B cell (primary cell): ENCODE measurements at regions not wholly inside any gene's neighbourhood (a gene's known extent, or its start where the extent isn't known, plus 50 kb on each side); places are given as distances from the start of the nearest gene placed in this dataset.

Experiments
- ATAC-seq: fragments of 200-7000 bp; cut with Tn5 transposase; one replicate; pipeline ENCODE4 v1.10.0; 2021; ENCODE audit warnings: low read depth, mild to moderate bottlenecking, moderate number of reproducible peaks, moderate library complexity
- CTCF ChIA-PET: fragments of 350-600 bp; sonication (Branson Sonifier 250); formaldehyde crosslinking; loops from one replicate; lab custom pipeline; 2021; ENCODE audit warnings: antibody characterized with exemption, inconsistent platforms; lab: Charles Lee
- POLR2A ChIA-PET: fragments of 350-600 bp; sonication (Branson Sonifier 250); formaldehyde crosslinking; loops from one replicate; lab custom pipeline; 2021; ENCODE audit warnings: antibody characterized with exemption; lab: Charles Lee
- DNase-seq: peaks from one replicate; pipeline ENCODE4 v3.0.0; 2013
- H2AFZ ChIP-seq: 2 replicates; pipeline ENCODE4 v1.6.1; 2012; ENCODE audit warnings: mild to moderate bottlenecking, low read depth, low read length; ENCODE audit not compliant: insufficient read depth, poor library complexity, severe bottlenecking
- H3K27ac ChIP-seq, 2 donors: 1 replicate in 1 of 2; 2 replicates in 1 of 2; pipeline ENCODE4 v1.5.1; 2012 to 2013; ENCODE audit warnings: low read length in 2 of 2, mild to moderate bottlenecking in 2 of 2, moderate library complexity in 1 of 2
- H3K27me3 ChIP-seq, 4 experiments: fragments of 200-600 bp in 1 of 4; sonication (generic) in 1 of 4; replicated peaks in 1 of 4; 1 replicate in 2 of 4; 2 replicates in 2 of 4; pipeline versions ENCODE4 v1.6.1 to v1.7.0; 2013 to 2016; ENCODE audit warnings: low read length in 3 of 4, mild to moderate bottlenecking in 2 of 4, mixed read lengths in 1 of 4, moderate library complexity in 1 of 4; ENCODE audit not compliant: insufficient read depth in 4 of 4, control insufficient read depth in 3 of 4; ENCODE audit errors: control extremely low read depth in 1 of 4
- H3K36me3 ChIP-seq, 2 experiments: replicated peaks in 1 of 2; 1 replicate in 1 of 2; 2 replicates in 1 of 2; pipeline versions ENCODE4 v1.6.1 to v1.7.1; 2013; ENCODE audit warnings: low read length in 1 of 2; ENCODE audit not compliant: insufficient read depth in 2 of 2, control insufficient read depth in 1 of 2; ENCODE audit errors: control extremely low read depth in 1 of 2, extremely low read depth in 1 of 2
- H3K4me1 ChIP-seq, 2 donors: fragments of 200-600 bp in 1 of 2; sonication (generic) in 1 of 2; 1 replicate in 1 of 2; 2 replicates in 1 of 2; pipeline versions ENCODE4 v1.5.1 to v1.6.1; 2013 to 2017; ENCODE audit warnings: low read length in 2 of 2; ENCODE audit not compliant: control insufficient read depth in 2 of 2, insufficient read depth in 2 of 2
- H3K4me2 ChIP-seq: replicated peaks from 2 replicates; pipeline ENCODE3; 2012; ENCODE audit warnings: mild to moderate bottlenecking, low read depth, low read length; ENCODE audit not compliant: poor library complexity, severe bottlenecking
- H3K4me3 ChIP-seq, 5 experiments: fragments of 200-600 bp in 1 of 5; sonication (generic) in 1 of 5; 1 replicate in 3 of 5; 2 replicates in 2 of 5; pipeline versions ENCODE4 v1.5.1 to v1.7.0; 2011 to 2016; ENCODE audit warnings: low read length in 4 of 5, mild to moderate bottlenecking in 4 of 5, low read depth in 2 of 5, control low read depth in 1 of 5, moderate library complexity in 1 of 5; ENCODE audit not compliant: insufficient read depth in 1 of 5; ENCODE audit errors: control extremely low read depth in 1 of 5, extremely low read depth in 1 of 5
- H3K79me2 ChIP-seq: fragments of 200-600 bp; sonication (generic); one replicate; pipeline ENCODE4 v1.6.0; 2016; ENCODE audit warnings: low read length; ENCODE audit not compliant: control insufficient read depth, insufficient read depth
- H3K9ac ChIP-seq: fragments of 200-600 bp; sonication (generic); 2 replicates; pipeline ENCODE4 v1.6.1; 2017; ENCODE audit warnings: mild to moderate bottlenecking, low read length, moderate library complexity
- H3K9me3 ChIP-seq, 3 donors: one replicate each; pipeline versions ENCODE4 v1.6.1 to v1.7.1; 2013; ENCODE audit warnings: low read length in 2 of 3; ENCODE audit not compliant: control insufficient read depth in 2 of 3, insufficient read depth in 1 of 3; ENCODE audit errors: control extremely low read depth in 1 of 3
- H4K20me1 ChIP-seq: 2 replicates; pipeline ENCODE4 v1.6.0; 2012; ENCODE audit warnings: mild to moderate bottlenecking, low read length; ENCODE audit not compliant: insufficient read depth, control insufficient read depth, poor library complexity, severe bottlenecking
- H3K27ac Mint-ChIP-seq: one replicate; pipeline ENCODE4 v1.8.0; 2021; ENCODE audit warnings: mixed read lengths
- H3K27me3 Mint-ChIP-seq: one replicate; pipeline ENCODE4 v1.8.0; 2021; ENCODE audit warnings: mixed read lengths
- H3K4me1 Mint-ChIP-seq: one replicate; pipeline ENCODE4 v1.8.0; 2021; ENCODE audit warnings: mixed read lengths
- H3K4me3 Mint-ChIP-seq: one replicate; pipeline ENCODE4 v1.8.0; 2021; ENCODE audit warnings: mixed read lengths
- H3K9me3 Mint-ChIP-seq: one replicate; pipeline ENCODE4 v1.8.0; 2022; ENCODE audit warnings: mixed read lengths; ENCODE audit not compliant: insufficient read depth
- CTCF ChIP-seq: fragments of 200-600 bp; IDR thresholded peaks from one replicate; pipeline ENCODE4 v1.8.0; 2022; ENCODE audit warnings: antibody characterized with exemption, mild to moderate bottlenecking
- EZH2 ChIP-seq: IDR thresholded peaks from 2 replicates; pipeline ENCODE4 v1.6.1; 2012; ENCODE audit warnings: borderline replicate concordance, low read depth, mild to moderate bottlenecking, moderate library complexity, low read length; ENCODE audit not compliant: insufficient read depth, poor library complexity, severe bottlenecking
- WGBS: methylation state at CpG from one replicate; pipeline ENCODE4 v1.1.5; 2013; ENCODE audit warnings: missing lambda C conversion rate; ENCODE audit not compliant: insufficient coverage; 5-methylcytosine and 5-hydroxymethylcytosine counted together
- intact Hi-C: fragments of 100-400 bp; cut with micrococcal nuclease; formaldehyde crosslinking; loops from one replicate; pipeline ENCODE4 v1.10.0; 2022

GRCh38 chr11:112417339-112417738 is 156.7 kb upstream of the PLET1 start:
- ATAC-seq (no peak), DNase-seq (no peak)
- no peaks in the 10 kb centered on the region for H3K79me2 ChIP-seq
- peaks cover 17% of the 10 kb centered on the region for H3K27me3 Mint-ChIP-seq
- no peak overlapping the region for H3K27ac ChIP-seq
- ChIA-PET POLR2A (no interaction called here), CTCF (no interaction called here)
- H3K27me3 ChIP-seq: peaks cover 0 to 2% (median 0%) of the 10 kb centered on the region in 4 experiments
- H3K4me1 Mint-ChIP-seq: no peaks in the 10 kb centered on the region
- TF ChIP-seq EZH2 (no peak), CTCF (no peak)
- 60% methylated on average over 1 of the region's 3 CpGs for WGBS
- H3K4me3 ChIP-seq: no peak overlapping the region
- peaks cover 0 to 3% (median 2%) of the 10 kb centered on the region in 3 donors for H3K9me3 ChIP-seq
- H3K27ac Mint-ChIP-seq: no peak overlapping the region
- H3K4me3 Mint-ChIP-seq: no peak overlapping the region
- H3K4me2 ChIP-seq: no peak overlapping the region
- H3K9ac ChIP-seq: no peak overlapping the region
- no peaks in the 10 kb centered on the region for H3K4me1 ChIP-seq
- no peak overlapping the region for H2AFZ ChIP-seq
- no peaks in the 10 kb centered on the region for H4K20me1 ChIP-seq
- H3K36me3 ChIP-seq: no peaks in the 10 kb centered on the region
- H3K9me3 Mint-ChIP-seq: no peaks in the 10 kb centered on the region
- intact Hi-C loops: no loop called here

GRCh38 chr11:112418438-112418837 is 157.8 kb upstream of the PLET1 start:
- H3K9me3 Mint-ChIP-seq: no peaks in the 10 kb centered on the region
- H3K9ac ChIP-seq: no peak overlapping the region
- POLR2A ChIA-PET: no interaction called here

More at GRCh38 chr11:112418438-112418837, 157.8 kb upstream of the PLET1 start:
- H3K4me1 Mint-ChIP-seq: no peaks in the 10 kb centered on the region
- CTCF ChIA-PET: no interaction called here
- H3K4me3 Mint-ChIP-seq: no peak overlapping the region
- H2AFZ ChIP-seq: no peak overlapping the region
- no peaks in the 10 kb centered on the region for H3K36me3 ChIP-seq
- H3K27ac ChIP-seq: no peak overlapping the region
- no peak overlapping the region for H3K27ac Mint-ChIP-seq
- H3K4me3 ChIP-seq: no peak overlapping the region
- no peak overlapping the region for H3K4me2 ChIP-seq
- intact Hi-C loops: no loop called here
- no peaks in the 10 kb centered on the region for H3K4me1 ChIP-seq
- peaks cover 13% of the 10 kb centered on the region for H3K27me3 Mint-ChIP-seq
- peaks cover 0 to 5% (median 1%) of the 10 kb centered on the region in 4 experiments for H3K27me3 ChIP-seq
- DNase-seq (no peak), ATAC-seq (no peak)
- no peaks in the 10 kb centered on the region for H4K20me1 ChIP-seq
- TF ChIP-seq EZH2 (no peak), CTCF (no peak)
- no CpG with 5 or more reads among the region's 1 CpG for WGBS
- H3K79me2 ChIP-seq: no peaks in the 10 kb centered on the region
- H3K9me3 ChIP-seq: peaks cover 0 to 3% (median 2%) of the 10 kb centered on the region in 3 donors
